GM12891 (cell line): ENCODE measurements at regions not wholly inside any gene's neighbourhood (a gene's known extent, or its start where the extent isn't known, plus 50 kb on each side); places are given as distances from the start of the nearest gene placed in this dataset.

ENCODE experiments used
- POLR2A ChIP-seq: IDR thresholded peaks from 2 replicates; pipeline ENCODE4 v1.6.1; 2011; ENCODE audit warnings: low read depth, low read length, control low read depth
- POLR2AphosphoS5 ChIP-seq: IDR thresholded peaks from 2 replicates; pipeline ENCODE4 v1.6.1; 2011; ENCODE audit warnings: low read depth, low read length, control low read depth

GRCh38 chr18:41517142-41517541 is 437.9 kb upstream of the PIK3C3 start:
- TF ChIP-seq POLR2AphosphoS5 (no peak), POLR2A (no peak)
